ENCODE measurements at regions not wholly inside any gene's neighbourhood (a gene's known extent, or its start where the extent isn't known, plus 50 kb on each side); places are given as distances from the start of the nearest gene placed in this dataset.
A peak's percentile ranks its signal among the peaks of the same experiment; 100 is the strongest.

DNA sequence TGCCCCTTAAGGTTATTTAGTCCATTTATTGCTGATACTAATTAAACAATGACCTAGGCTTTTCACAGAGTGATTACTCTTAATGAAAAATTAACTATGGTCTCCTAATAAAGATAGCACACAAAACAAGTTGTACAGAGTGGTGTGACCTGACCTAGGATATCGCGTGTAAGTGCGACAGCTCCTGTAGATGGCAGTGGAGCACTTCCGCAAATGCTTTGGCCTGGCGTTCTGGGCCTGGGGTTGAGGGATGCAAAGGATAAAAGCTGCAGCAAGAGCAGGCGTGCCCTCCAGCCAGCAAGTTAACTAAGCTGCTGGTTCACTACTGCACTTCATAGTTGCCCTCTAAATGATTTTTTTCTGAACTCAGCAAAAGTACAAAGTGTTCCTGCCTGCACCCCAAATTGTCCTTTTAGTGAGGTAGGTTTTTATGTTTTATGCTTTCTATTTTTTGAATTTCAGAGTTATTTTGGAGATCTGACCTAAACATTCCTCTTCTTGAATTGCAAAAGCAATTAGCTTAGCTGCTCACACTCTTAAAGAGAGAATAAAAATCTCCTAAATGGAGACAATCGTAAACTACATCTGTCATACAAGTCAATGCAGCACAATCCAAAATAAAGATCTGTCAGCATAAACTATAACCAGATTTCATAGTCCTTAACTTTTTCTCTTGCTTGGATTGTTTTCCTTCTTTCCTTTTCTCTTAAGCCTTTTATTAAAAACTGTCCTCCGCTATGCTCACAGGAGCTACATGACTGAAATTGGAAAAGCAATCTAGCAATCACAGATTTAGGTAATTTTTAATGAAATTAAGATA, 379.6 kb downstream of the LRIG3 start:
- no peak overlapping the region for H3K9ac ChIP-seq (ENCODE audit: low read length)
- no peaks in the 10 kb centered on the region for H3K36me3 ChIP-seq (ENCODE audit: insufficient read depth, low read length)
- H4K20me1 ChIP-seq (ENCODE audit: insufficient read depth, low read length): no peaks in the 10 kb centered on the region
- H3K4me3 ChIP-seq (ENCODE audit: low read depth, low read length, poor library complexity, severe bottlenecking): no peak overlapping the region
- H3K4me2 ChIP-seq (ENCODE audit: low read length): no peak overlapping the region
- no peaks in the 10 kb centered on the region for H3K27me3 ChIP-seq (ENCODE audit: insufficient read depth, low read length)
- H3K27ac ChIP-seq (ENCODE audit: low read depth, low read length, poor library complexity, severe bottlenecking): no peak overlapping the region
- H3K9me2 ChIP-seq (ENCODE audit: low read depth, low read length): no peaks in the 10 kb centered on the region
- no peaks in the 10 kb centered on the region for H3F3A ChIP-seq (ENCODE audit: insufficient read depth, low read length)
- no peaks in the 10 kb centered on the region for H3K4me1 ChIP-seq (ENCODE audit: insufficient read depth, low read length, severe bottlenecking)
- H3K79me2 ChIP-seq (ENCODE audit: insufficient read depth, low read length): no peaks in the 10 kb centered on the region
- no peak for TF ChIP-seq EZH2 (IDR thresholded peaks at IDR 0.05; ENCODE audit: borderline replicate concordance, low read length)
- TF ChIP-seq CTCF (IDR thresholded peaks at IDR 0.05; ENCODE audit: low read length): peak; percentile 77
- no peak overlapping the region for H2AFZ ChIP-seq (ENCODE audit: low read length)
- no peaks in the 10 kb centered on the region for H3K9me3 ChIP-seq (ENCODE audit: low read length)

DNA sequence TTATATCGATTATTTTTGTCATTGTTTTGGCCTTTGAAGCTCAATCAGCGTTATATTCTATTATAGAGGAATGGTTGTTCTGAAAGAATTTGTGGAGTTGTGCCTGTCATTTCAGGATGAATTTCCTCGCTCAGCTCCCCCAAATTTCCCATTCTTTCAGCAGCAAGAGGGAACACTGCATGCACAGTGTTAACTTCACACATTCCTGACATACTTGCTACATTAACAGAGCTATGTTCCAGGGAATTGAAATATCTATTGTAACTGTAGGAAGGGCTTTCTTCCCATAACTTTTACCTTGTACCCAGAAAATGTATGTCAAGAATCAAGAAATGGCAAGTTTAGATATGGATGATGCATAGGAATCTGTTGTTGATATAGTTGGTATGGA, 379.0 kb downstream of the LRIG3 start:
- Histone ChIP-seq H3K27ac (ENCODE audit: low read depth, low read length, poor library complexity, severe bottlenecking) (no peak overlapping the region), H3K79me2 (ENCODE audit: insufficient read depth, low read length) (no peaks in the 10 kb centered on the region), H3K9me3 (ENCODE audit: low read length) (no peaks in the 10 kb centered on the region), H3K4me3 (ENCODE audit: low read depth, low read length, poor library complexity, severe bottlenecking) (no peak overlapping the region), H4K20me1 (ENCODE audit: insufficient read depth, low read length) (no peaks in the 10 kb centered on the region), H3F3A (ENCODE audit: insufficient read depth, low read length) (no peaks in the 10 kb centered on the region), H2AFZ (ENCODE audit: low read length) (no peak overlapping the region), H3K36me3 (ENCODE audit: insufficient read depth, low read length) (no peaks in the 10 kb centered on the region), H3K4me2 (ENCODE audit: low read length) (no peak overlapping the region), H3K4me1 (ENCODE audit: insufficient read depth, low read length, severe bottlenecking) (no peaks in the 10 kb centered on the region), H3K9me2 (ENCODE audit: low read depth, low read length) (no peaks in the 10 kb centered on the region), H3K27me3 (ENCODE audit: insufficient read depth, low read length) (no peaks in the 10 kb centered on the region), H3K9ac (ENCODE audit: low read length) (no peak overlapping the region)
- TF ChIP-seq EZH2 (IDR thresholded peaks at IDR 0.05; ENCODE audit: borderline replicate concordance, low read length): no peak
- TF ChIP-seq CTCF (IDR thresholded peaks at IDR 0.05; ENCODE audit: low read length): no peak

DNA sequence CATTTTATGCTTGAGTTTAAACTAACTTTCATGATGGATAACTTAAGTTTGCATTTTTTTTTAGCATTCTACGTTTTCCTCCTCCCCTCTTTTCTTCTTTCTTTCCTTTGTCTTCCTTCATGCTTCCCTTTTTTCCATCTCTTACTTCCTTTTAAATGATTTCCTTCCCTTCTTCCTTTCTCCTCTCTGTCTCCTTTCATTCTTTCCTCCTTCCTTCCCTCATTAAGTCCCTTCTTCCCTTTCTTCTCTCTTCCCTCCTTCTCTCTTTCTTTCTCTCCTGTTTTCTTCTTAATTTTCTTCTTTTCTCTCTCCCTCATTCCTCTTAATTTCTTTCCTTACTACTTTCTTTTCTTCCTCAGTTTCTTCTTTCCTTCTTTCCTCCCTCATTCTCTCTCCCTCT, 376.0 kb downstream of the LRIG3 start:
- H3K27me3 ChIP-seq (ENCODE audit: insufficient read depth, low read length): no peaks in the 10 kb centered on the region

More for the DNA sequence above, 376.0 kb downstream of the LRIG3 start:
- Histone ChIP-seq H2AFZ (ENCODE audit: low read length) (no peak overlapping the region), H3K4me2 (ENCODE audit: low read length) (no peak overlapping the region), H3K9ac (ENCODE audit: low read length) (no peak overlapping the region), H3K27ac (ENCODE audit: low read depth, low read length, poor library complexity, severe bottlenecking) (no peak overlapping the region), H3K4me3 (ENCODE audit: low read depth, low read length, poor library complexity, severe bottlenecking) (no peak overlapping the region), H3F3A (ENCODE audit: insufficient read depth, low read length) (no peaks in the 10 kb centered on the region), H3K4me1 (ENCODE audit: insufficient read depth, low read length, severe bottlenecking) (no peaks in the 10 kb centered on the region), H3K9me3 (ENCODE audit: low read length) (no peaks in the 10 kb centered on the region), H3K9me2 (ENCODE audit: low read depth, low read length) (no peaks in the 10 kb centered on the region), H3K36me3 (ENCODE audit: insufficient read depth, low read length) (no peaks in the 10 kb centered on the region), H3K79me2 (ENCODE audit: insufficient read depth, low read length) (no peaks in the 10 kb centered on the region), H4K20me1 (ENCODE audit: insufficient read depth, low read length) (no peaks in the 10 kb centered on the region)
- TF ChIP-seq CTCF (IDR thresholded peaks at IDR 0.05; ENCODE audit: low read length): no peak
- TF ChIP-seq EZH2 (IDR thresholded peaks at IDR 0.05; ENCODE audit: borderline replicate concordance, low read length): no peak
